H1 (cell line): ENCODE measurements at regions not wholly inside any gene's neighbourhood (a gene's known extent, or its start where the extent isn't known, plus 50 kb on each side); places are given as distances from the start of the nearest gene placed in this dataset.

Experiments
- BRCA1 ChIP-seq: IDR thresholded peaks from 2 replicates; pipeline ENCODE4 v1.6.1; 2012; ENCODE audit warnings: low read depth, low read length, improper control_type of control experiment
- MAFK ChIP-seq: IDR thresholded peaks from 2 replicates; pipeline ENCODE4 v1.6.1; 2012; ENCODE audit warnings: low read depth, mild to moderate bottlenecking, improper control_type of control experiment, low read length
- SAP30 ChIP-seq: fragments of 300-600 bp; sonication (generic); IDR thresholded peaks from 2 replicates; pipeline ENCODE4 v1.7.1; 2012; ENCODE audit warnings: low read length, moderate library complexity, mild to moderate bottlenecking, inconsistent platforms; ENCODE audit not compliant: insufficient read depth, insufficient replicate concordance
- SP1 ChIP-seq: IDR thresholded peaks from 2 replicates; pipeline ENCODE4 v1.6.1; 2011; ENCODE audit warnings: low read depth, low read length

- TF ChIP-seq BRCA1 (no peak), MAFK (no peak), SP1 (no peak), SAP30 (no peak)
Observed at GRCh38 chr21:35378881-35379280, 329.8 kb upstream of the RUNX1 start (continued).
